WTC11 (cell line): ENCODE measurements at regions not wholly inside any gene's neighbourhood (a gene's known extent, or its start where the extent isn't known, plus 50 kb on each side); places are given as distances from the start of the nearest gene placed in this dataset.

ENCODE experiments used
- ATAC-seq: fragments of 200-7000 bp; cut with Tn5 transposase; 2 replicates; pipeline ENCODE4 v1.10.0; 2021; ENCODE audit warnings: mild to moderate bottlenecking, moderate library complexity
- CTCF ChIA-PET: fragments of 300-600 bp; sonication (Branson Sonifier 250); formaldehyde crosslinking; loops from one replicate; lab custom pipeline; 2021; ENCODE audit warnings: antibody characterized with exemption; lab: Charles Lee
- POLR2A ChIA-PET: fragments of 350-600 bp; sonication (Branson Sonifier 250); formaldehyde crosslinking; loops from one replicate; lab custom pipeline; 2021; ENCODE audit warnings: antibody characterized with exemption; lab: Charles Lee
- DNase-seq: peaks from one replicate; pipeline ENCODE4 v3.0.0; 2021; ENCODE audit warnings: low spot score
- H3K27ac Mint-ChIP-seq: 2 replicates; pipeline ENCODE4 v1.8.0; 2021; ENCODE audit warnings: mixed read lengths
- H3K27me3 Mint-ChIP-seq: 2 replicates; pipeline ENCODE4 v1.8.0; 2021; ENCODE audit warnings: low read depth, mild to moderate bottlenecking, moderate library complexity, mixed read lengths
- H3K36me3 Mint-ChIP-seq: 2 replicates; pipeline ENCODE4 v1.8.0; 2021; ENCODE audit warnings: mixed read lengths
- H3K4me1 Mint-ChIP-seq: 2 replicates; pipeline ENCODE4 v1.8.0; 2022; ENCODE audit warnings: mixed read lengths
- H3K4me3 Mint-ChIP-seq: 2 replicates; pipeline ENCODE4 v1.8.0; 2021; ENCODE audit warnings: mild to moderate bottlenecking, moderate library complexity, mixed read lengths
- H3K9me3 Mint-ChIP-seq: 2 replicates; pipeline ENCODE4 v1.8.0; 2021; ENCODE audit warnings: mixed read lengths
- GTF2I ChIP-seq: fragments of 250-450 bp; sonication (Bioruptor Pico); conservative IDR thresholded peaks from 2 replicates; pipeline ENCODE4 v1.4.0; 2021; ENCODE audit warnings: mild to moderate bottlenecking
- HMGA2 ChIP-seq: fragments of 250-450 bp; sonication (Bioruptor Pico); IDR thresholded peaks from 2 replicates; pipeline ENCODE4 v1.4.0; 2021; ENCODE audit warnings: mild to moderate bottlenecking, moderate library complexity
- KAT7 ChIP-seq: sonication (generic); formaldehyde crosslinking; IDR thresholded peaks from 2 replicates; pipeline ENCODE4 v1.8.1; 2023; ENCODE audit warnings: missing genetic modification reagents, mild to moderate bottlenecking, borderline replicate concordance
- MXD4 ChIP-seq: fragments of 250-450 bp; sonication (Bioruptor Pico); IDR thresholded peaks from 2 replicates; pipeline ENCODE4 v1.8.0; 2021; ENCODE audit warnings: mild to moderate bottlenecking, moderate library complexity, borderline replicate concordance
- MYBL2 ChIP-seq: sonication (generic); formaldehyde crosslinking; IDR thresholded peaks from 2 replicates; pipeline ENCODE4 v1.8.1; 2023; ENCODE audit warnings: mild to moderate bottlenecking, moderate library complexity, missing genetic modification reagents
- NFATC4 ChIP-seq: fragments of 250-450 bp; sonication (Bioruptor Pico); IDR thresholded peaks from 2 replicates; pipeline ENCODE4 v1.9.0; 2021; ENCODE audit warnings: mild to moderate bottlenecking
- NR1H2 ChIP-seq: sonication (generic); formaldehyde crosslinking; IDR thresholded peaks from 2 replicates; pipeline ENCODE4 v1.9.0; 2021; ENCODE audit warnings: mild to moderate bottlenecking, moderate library complexity, missing genetic modification reagents
- NR2C2 ChIP-seq: sonication (generic); formaldehyde crosslinking; IDR thresholded peaks from 2 replicates; pipeline ENCODE4 v1.8.0; 2022; ENCODE audit warnings: mild to moderate bottlenecking, missing genetic modification reagents
- NR3C1 ChIP-seq: sonication (generic); formaldehyde crosslinking; conservative IDR thresholded peaks from 2 replicates; pipeline ENCODE4 v1.8.1; 2023; ENCODE audit warnings: low read depth, mild to moderate bottlenecking, missing genetic modification reagents
- PRRX2 ChIP-seq: fragments of 250-450 bp; sonication (Bioruptor Pico); IDR thresholded peaks from 2 replicates; pipeline ENCODE4 v1.8.0; 2021; ENCODE audit warnings: mild to moderate bottlenecking
- ZNF121 ChIP-seq: sonication (generic); formaldehyde crosslinking; IDR thresholded peaks from 2 replicates; pipeline ENCODE4 v1.8.0; 2023; ENCODE audit warnings: missing genetic modification reagents
- ZNF416 ChIP-seq: fragments of 250-450 bp; sonication (Bioruptor Pico); IDR thresholded peaks from 2 replicates; pipeline ENCODE4 v1.9.0; 2021; ENCODE audit warnings: mild to moderate bottlenecking, inconsistent platforms
- ZNF671 ChIP-seq: fragments of 250-450 bp; sonication (Bioruptor Pico); IDR thresholded peaks from 2 replicates; pipeline ENCODE4 v1.8.0; 2021; ENCODE audit warnings: mild to moderate bottlenecking
- TF ChIP-seq, protein P1 (sequence below): fragments of 250-450 bp; sonication (Bioruptor Pico); IDR thresholded peaks from 2 replicates; pipeline ENCODE4 v2.1.2; 2022; ENCODE audit warnings: mild to moderate bottlenecking, moderate library complexity
- TF ChIP-seq, protein P2 (sequence below): fragments of 250-450 bp; sonication (Bioruptor Pico); IDR thresholded peaks from 2 replicates; pipeline ENCODE4 v1.9.0; 2021; ENCODE audit warnings: moderate library complexity, mild to moderate bottlenecking, inconsistent platforms, borderline replicate concordance
- TF ChIP-seq, protein P3 (sequence below): sonication (generic); formaldehyde crosslinking; IDR thresholded peaks from 2 replicates; pipeline ENCODE4 v1.8.0; 2022; ENCODE audit warnings: mild to moderate bottlenecking, missing genetic modification reagents
- TF ChIP-seq, protein P4 (sequence below): sonication (generic); formaldehyde crosslinking; IDR thresholded peaks from 2 replicates; pipeline ENCODE4 v1.8.1; 2022; ENCODE audit warnings: mild to moderate bottlenecking, missing genetic modification reagents, moderate library complexity, borderline replicate concordance
- TF ChIP-seq, protein P5 (sequence below): sonication (generic); formaldehyde crosslinking; conservative IDR thresholded peaks from 2 replicates; pipeline ENCODE4 v1.8.1; 2023; ENCODE audit warnings: mild to moderate bottlenecking, low read depth, missing genetic modification reagents, moderate library complexity

DNA sequence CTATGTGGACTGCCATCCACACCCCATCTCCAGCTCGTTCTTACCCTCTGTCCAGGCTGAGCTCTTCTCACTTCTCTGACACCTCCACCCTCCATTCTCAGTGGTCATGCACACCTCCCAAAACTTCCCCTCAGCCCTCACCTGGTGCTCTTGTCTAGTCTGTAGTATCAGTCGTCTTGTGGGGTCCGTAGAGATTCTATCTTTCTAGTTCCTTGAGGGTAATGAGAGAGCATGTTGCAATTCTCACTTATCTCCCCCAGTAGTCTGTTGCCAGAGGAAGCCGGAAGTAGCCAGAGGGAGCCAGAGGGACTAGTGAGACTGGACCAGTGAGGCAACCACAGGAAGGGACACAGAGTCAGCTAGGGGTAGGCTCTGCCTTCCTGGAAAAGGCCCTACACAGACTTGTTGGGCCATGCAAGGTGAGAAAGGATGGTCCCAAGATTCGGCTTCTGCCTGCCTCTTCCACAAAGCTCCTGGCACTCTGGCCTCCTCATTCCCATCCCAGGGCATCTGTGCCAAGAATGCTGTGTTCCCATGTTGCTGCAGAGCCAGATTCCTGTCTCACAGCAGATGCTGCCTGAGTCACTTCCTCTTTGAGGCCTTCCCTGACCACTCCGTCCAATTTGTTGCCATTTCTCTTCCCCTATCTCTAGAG lies 50.6 kb upstream of the DUSP5 start:
- H3K27me3 Mint-ChIP-seq = peaks cover 2% of the 10 kb centered on the region; the same call in 1 of the 2 replicates
- H3K4me3 Mint-ChIP-seq = no peak overlapping the region
- H3K27ac Mint-ChIP-seq = no peak overlapping the region
- DNase-seq = no peak
- ChIA-PET POLR2A (no interaction called here), CTCF (interaction anchor here (1.3 to 2.2 kb wide), 4 partner anchors 59 to 101 kb away, joined by 4 to 7 read pairs (median 7); no protein-coding TSS in a partner anchor)
- ATAC-seq = peak; percentile 60
- H3K36me3 Mint-ChIP-seq = no peaks in the 10 kb centered on the region
- H3K9me3 Mint-ChIP-seq = peaks cover 7% of the 10 kb centered on the region
- TF ChIP-seq NR2C2 (CRISPR knock-in tag) (no peak), PRRX2 (CRISPR knock-in tag) (no peak), ZNF121 (CRISPR knock-in tag) (no peak), NFATC4 (CRISPR knock-in tag) (no peak), MXD4 (CRISPR knock-in tag) (no peak), MYBL2 (CRISPR knock-in tag) (no peak), NR3C1 (no peak), NR1H2 (CRISPR knock-in tag) (no peak), ZNF416 (CRISPR knock-in tag) (no peak), HMGA2 (no peak), ZNF671 (CRISPR knock-in tag) (no peak), GTF2I (CRISPR knock-in tag) (no peak), KAT7 (no peak)
- TF ChIP-seq, protein P1, sequence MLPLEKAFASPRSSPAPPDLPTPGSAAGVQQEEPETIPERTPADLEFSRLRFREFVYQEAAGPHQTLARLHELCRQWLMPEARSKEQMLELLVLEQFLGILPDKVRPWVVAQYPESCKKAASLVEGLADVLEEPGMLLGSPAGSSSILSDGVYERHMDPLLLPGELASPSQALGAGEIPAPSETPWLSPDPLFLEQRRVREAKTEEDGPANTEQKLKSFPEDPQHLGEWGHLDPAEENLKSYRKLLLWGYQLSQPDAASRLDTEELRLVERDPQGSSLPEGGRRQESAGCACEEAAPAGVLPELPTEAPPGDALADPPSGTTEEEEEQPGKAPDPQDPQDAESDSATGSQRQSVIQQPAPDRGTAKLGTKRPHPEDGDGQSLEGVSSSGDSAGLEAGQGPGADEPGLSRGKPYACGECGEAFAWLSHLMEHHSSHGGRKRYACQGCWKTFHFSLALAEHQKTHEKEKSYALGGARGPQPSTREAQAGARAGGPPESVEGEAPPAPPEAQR = no peak
- TF ChIP-seq, protein P2, sequence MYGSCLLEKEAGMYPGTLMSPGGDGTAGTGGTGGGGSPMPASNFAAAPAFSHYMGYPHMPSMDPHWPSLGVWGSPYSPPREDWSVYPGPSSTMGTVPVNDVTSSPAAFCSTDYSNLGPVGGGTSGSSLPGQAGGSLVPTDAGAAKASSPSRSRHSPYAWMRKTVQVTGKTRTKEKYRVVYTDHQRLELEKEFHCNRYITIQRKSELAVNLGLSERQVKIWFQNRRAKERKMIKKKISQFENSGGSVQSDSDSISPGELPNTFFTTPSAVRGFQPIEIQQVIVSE = no peak
- TF ChIP-seq, protein P3, sequence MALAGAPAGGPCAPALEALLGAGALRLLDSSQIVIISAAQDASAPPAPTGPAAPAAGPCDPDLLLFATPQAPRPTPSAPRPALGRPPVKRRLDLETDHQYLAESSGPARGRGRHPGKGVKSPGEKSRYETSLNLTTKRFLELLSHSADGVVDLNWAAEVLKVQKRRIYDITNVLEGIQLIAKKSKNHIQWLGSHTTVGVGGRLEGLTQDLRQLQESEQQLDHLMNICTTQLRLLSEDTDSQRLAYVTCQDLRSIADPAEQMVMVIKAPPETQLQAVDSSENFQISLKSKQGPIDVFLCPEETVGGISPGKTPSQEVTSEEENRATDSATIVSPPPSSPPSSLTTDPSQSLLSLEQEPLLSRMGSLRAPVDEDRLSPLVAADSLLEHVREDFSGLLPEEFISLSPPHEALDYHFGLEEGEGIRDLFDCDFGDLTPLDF (CRISPR knock-in tag) = no peak
- H3K4me1 Mint-ChIP-seq = peaks cover 9% of the 10 kb centered on the region

DNA sequence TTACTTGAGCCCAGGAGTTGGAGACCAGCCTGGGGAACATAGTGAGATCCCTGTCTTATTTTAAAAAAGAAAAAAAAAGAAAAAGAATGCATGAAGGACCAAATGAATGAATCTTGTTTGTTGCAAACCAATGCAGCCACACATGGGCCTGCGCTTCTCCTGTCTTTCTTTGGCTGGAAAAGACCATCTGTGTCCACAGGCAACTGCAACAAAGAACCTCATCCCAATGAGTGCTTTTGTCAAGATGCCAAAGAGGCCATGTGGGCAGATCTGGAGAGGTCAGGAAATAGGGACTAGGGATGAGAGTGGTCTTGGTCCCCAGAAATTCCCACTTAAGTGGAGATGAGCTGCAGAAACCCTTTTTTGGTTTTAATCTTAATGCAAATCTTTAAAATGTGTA lies 49.8 kb upstream of the DUSP5 start:
- H3K4me1 Mint-ChIP-seq = peaks cover 6% of the 10 kb centered on the region
- CTCF ChIA-PET = interaction anchor here (1.4 to 1.5 kb wide), 2 partner anchors 59 to 94 kb away, joined by 4 read pairs; no protein-coding TSS in a partner anchor
- ATAC-seq = no peak

More for the DNA sequence above, 49.8 kb upstream of the DUSP5 start:
- DNase-seq = no peak
- Mint-ChIP-seq H3K27ac (no peak overlapping the region), H3K27me3 (peaks cover 2% of the 10 kb centered on the region; the same call in 1 of the 2 replicates), H3K9me3 (peaks cover 7% of the 10 kb centered on the region), H3K4me3 (no peak overlapping the region), H3K36me3 (no peaks in the 10 kb centered on the region)
- POLR2A ChIA-PET = no interaction called here
- TF ChIP-seq, protein P1 = no peak
- TF ChIP-seq GTF2I (CRISPR knock-in tag) = no peak
- TF ChIP-seq, protein P4, sequence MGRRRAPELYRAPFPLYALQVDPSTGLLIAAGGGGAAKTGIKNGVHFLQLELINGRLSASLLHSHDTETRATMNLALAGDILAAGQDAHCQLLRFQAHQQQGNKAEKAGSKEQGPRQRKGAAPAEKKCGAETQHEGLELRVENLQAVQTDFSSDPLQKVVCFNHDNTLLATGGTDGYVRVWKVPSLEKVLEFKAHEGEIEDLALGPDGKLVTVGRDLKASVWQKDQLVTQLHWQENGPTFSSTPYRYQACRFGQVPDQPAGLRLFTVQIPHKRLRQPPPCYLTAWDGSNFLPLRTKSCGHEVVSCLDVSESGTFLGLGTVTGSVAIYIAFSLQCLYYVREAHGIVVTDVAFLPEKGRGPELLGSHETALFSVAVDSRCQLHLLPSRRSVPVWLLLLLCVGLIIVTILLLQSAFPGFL (CRISPR knock-in tag) = no peak
- TF ChIP-seq, protein P5, sequence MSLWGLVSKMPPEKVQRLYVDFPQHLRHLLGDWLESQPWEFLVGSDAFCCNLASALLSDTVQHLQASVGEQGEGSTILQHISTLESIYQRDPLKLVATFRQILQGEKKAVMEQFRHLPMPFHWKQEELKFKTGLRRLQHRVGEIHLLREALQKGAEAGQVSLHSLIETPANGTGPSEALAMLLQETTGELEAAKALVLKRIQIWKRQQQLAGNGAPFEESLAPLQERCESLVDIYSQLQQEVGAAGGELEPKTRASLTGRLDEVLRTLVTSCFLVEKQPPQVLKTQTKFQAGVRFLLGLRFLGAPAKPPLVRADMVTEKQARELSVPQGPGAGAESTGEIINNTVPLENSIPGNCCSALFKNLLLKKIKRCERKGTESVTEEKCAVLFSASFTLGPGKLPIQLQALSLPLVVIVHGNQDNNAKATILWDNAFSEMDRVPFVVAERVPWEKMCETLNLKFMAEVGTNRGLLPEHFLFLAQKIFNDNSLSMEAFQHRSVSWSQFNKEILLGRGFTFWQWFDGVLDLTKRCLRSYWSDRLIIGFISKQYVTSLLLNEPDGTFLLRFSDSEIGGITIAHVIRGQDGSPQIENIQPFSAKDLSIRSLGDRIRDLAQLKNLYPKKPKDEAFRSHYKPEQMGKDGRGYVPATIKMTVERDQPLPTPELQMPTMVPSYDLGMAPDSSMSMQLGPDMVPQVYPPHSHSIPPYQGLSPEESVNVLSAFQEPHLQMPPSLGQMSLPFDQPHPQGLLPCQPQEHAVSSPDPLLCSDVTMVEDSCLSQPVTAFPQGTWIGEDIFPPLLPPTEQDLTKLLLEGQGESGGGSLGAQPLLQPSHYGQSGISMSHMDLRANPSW = no peak
- TF ChIP-seq, protein P2 = no peak
